Ishikawa (cell line): ENCODE measurements at regions not wholly inside any gene's neighbourhood (a gene's known extent, or its start where the extent isn't known, plus 50 kb on each side); places are given as distances from the start of the nearest gene placed in this dataset.

Experiments used
- CEBPB ChIP-seq: IDR thresholded peaks from 2 replicates; pipeline ENCODE4 v1.6.1; 2012
- CREB1 ChIP-seq: IDR thresholded peaks from 2 replicates; pipeline ENCODE4 v1.6.1; 2012; ENCODE audit warnings: low read depth
- EGR1 ChIP-seq: IDR thresholded peaks from 2 replicates; pipeline ENCODE4 v1.6.1; 2012
- EP300 ChIP-seq: IDR thresholded peaks from 2 replicates; pipeline ENCODE4 v1.6.1; 2012; ENCODE audit warnings: borderline replicate concordance
- FOXM1 ChIP-seq: IDR thresholded peaks from 2 replicates; pipeline ENCODE4 v1.6.1; 2012; ENCODE audit warnings: low read depth, borderline replicate concordance
- NFIC ChIP-seq: IDR thresholded peaks from 2 replicates; pipeline ENCODE4 v1.6.1; 2012
- RAD21 ChIP-seq: IDR thresholded peaks from 2 replicates; pipeline ENCODE4 v1.6.1; 2012; ENCODE audit warnings: low read depth
- TAF1 ChIP-seq: IDR thresholded peaks from 2 replicates; pipeline ENCODE4 v1.6.1; 2012; ENCODE audit warnings: low read depth, mild to moderate bottlenecking
- TCF12 ChIP-seq: IDR thresholded peaks from 2 replicates; pipeline ENCODE4 v1.6.1; 2012; ENCODE audit warnings: low read depth
- TEAD4 ChIP-seq: IDR thresholded peaks from 2 replicates; pipeline ENCODE4 v1.6.1; 2012
- YY1 ChIP-seq: IDR thresholded peaks from 2 replicates; pipeline ENCODE4 v1.6.1; 2012; ENCODE audit warnings: low read depth
- ZBTB7A ChIP-seq: IDR thresholded peaks from 2 replicates; pipeline ENCODE4 v1.6.1; 2012; ENCODE audit warnings: low read depth
- TF ChIP-seq, protein P1 (sequence below): IDR thresholded peaks from 2 replicates; pipeline ENCODE4 v1.6.1; 2012
- TF ChIP-seq, protein P2 (sequence below): IDR thresholded peaks from 2 replicates; pipeline ENCODE4 v1.6.1; 2012; ENCODE audit warnings: low read depth, mild to moderate bottlenecking
- TF ChIP-seq, protein P3 (sequence below): IDR thresholded peaks from 2 replicates; pipeline ENCODE4 v1.6.1; 2012

DNA sequence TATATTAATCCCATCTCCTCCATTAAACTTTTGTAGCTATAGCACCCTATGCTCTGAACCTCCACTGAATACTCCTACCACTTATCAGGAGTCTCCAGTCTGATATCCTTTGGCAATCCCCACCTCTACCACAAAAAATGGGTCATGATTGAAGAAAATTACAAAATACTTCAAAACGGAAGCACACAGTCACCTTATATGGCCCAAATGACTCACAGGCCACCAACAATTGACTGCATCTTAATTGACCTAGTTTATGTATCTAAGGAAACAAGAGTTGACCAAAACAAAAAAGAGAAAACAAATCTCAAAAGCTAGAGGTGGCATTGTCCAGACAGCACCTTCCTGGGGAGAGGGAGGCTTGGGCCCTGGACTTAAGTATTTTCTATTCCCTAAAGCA lies 120.0 kb upstream of the DIAPH2 start:
- TF ChIP-seq TEAD4 (no peak), FOXM1 (no peak), ZBTB7A (no peak), EP300 (no peak), CREB1 (no peak), RAD21 (no peak), TCF12 (no peak), NFIC (no peak), TAF1 (no peak), EGR1 (no peak), CEBPB (no peak)
- TF ChIP-seq, protein P1, sequence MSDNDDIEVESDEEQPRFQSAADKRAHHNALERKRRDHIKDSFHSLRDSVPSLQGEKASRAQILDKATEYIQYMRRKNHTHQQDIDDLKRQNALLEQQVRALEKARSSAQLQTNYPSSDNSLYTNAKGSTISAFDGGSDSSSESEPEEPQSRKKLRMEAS: no peak

DNA sequence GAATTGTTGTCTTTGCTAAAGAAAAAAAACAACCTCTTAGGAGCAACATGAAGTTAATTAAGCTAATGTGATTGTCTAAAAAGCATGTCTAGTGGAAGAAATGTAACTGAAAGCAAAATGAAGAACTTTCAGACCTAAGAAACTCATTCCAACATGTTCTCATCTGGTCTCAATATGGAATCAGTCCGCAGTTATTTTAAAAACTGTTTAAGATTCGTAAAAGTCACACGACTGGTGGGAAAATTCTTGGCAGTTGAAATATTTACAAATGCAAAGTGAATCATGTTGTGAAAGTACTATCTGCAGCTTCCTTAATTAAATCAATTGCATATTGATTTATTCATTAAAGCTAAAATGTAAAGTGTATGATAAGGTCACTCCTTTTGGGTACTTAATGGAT lies 117.8 kb upstream of the DIAPH2 start:
- TF ChIP-seq, protein P2, sequence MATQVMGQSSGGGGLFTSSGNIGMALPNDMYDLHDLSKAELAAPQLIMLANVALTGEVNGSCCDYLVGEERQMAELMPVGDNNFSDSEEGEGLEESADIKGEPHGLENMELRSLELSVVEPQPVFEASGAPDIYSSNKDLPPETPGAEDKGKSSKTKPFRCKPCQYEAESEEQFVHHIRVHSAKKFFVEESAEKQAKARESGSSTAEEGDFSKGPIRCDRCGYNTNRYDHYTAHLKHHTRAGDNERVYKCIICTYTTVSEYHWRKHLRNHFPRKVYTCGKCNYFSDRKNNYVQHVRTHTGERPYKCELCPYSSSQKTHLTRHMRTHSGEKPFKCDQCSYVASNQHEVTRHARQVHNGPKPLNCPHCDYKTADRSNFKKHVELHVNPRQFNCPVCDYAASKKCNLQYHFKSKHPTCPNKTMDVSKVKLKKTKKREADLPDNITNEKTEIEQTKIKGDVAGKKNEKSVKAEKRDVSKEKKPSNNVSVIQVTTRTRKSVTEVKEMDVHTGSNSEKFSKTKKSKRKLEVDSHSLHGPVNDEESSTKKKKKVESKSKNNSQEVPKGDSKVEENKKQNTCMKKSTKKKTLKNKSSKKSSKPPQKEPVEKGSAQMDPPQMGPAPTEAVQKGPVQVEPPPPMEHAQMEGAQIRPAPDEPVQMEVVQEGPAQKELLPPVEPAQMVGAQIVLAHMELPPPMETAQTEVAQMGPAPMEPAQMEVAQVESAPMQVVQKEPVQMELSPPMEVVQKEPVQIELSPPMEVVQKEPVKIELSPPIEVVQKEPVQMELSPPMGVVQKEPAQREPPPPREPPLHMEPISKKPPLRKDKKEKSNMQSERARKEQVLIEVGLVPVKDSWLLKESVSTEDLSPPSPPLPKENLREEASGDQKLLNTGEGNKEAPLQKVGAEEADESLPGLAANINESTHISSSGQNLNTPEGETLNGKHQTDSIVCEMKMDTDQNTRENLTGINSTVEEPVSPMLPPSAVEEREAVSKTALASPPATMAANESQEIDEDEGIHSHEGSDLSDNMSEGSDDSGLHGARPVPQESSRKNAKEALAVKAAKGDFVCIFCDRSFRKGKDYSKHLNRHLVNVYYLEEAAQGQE: no peak
- TF ChIP-seq CEBPB (no peak), FOXM1 (no peak), TEAD4 (no peak), TCF12 (no peak), EP300 (no peak), EGR1 (no peak), NFIC (no peak)
- TF ChIP-seq, protein P1: no peak
- TF ChIP-seq, protein P3, sequence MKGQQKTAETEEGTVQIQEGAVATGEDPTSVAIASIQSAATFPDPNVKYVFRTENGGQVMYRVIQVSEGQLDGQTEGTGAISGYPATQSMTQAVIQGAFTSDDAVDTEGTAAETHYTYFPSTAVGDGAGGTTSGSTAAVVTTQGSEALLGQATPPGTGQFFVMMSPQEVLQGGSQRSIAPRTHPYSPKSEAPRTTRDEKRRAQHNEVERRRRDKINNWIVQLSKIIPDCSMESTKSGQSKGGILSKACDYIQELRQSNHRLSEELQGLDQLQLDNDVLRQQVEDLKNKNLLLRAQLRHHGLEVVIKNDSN: no peak

DNA sequence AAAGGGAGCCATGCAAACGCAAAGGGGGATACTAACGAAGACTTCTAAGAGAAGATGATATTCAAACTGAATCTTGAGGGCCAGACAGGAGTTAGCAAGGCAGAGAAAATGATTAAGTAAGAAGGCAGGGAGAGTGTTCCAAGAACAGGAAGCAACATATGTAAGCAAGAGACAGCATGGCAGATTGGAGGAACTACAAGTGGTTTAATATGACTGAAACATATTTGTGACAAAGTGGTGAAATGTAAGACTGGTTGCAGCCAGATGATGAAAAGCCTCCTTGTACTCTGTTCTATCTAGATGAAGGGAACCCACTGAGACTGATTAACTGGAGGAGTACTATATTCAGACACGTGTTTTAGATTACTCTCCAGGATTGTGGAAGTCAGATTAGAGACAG lies 116.6 kb upstream of the DIAPH2 start:
- TF ChIP-seq CREB1: no peak
- TF ChIP-seq CEBPB: no peak
- TF ChIP-seq YY1: no peak
- TF ChIP-seq RAD21: no peak
- TF ChIP-seq, protein P1: no peak
- TF ChIP-seq, protein P3: no peak
- TF ChIP-seq EP300: no peak
- no peak for TF ChIP-seq FOXM1
- no peak for TF ChIP-seq EGR1
- TF ChIP-seq, protein P2: no peak
- TF ChIP-seq TEAD4: no peak
- TF ChIP-seq TAF1: no peak
- no peak for TF ChIP-seq TCF12
- no peak for TF ChIP-seq ZBTB7A
- no peak for TF ChIP-seq NFIC

DNA sequence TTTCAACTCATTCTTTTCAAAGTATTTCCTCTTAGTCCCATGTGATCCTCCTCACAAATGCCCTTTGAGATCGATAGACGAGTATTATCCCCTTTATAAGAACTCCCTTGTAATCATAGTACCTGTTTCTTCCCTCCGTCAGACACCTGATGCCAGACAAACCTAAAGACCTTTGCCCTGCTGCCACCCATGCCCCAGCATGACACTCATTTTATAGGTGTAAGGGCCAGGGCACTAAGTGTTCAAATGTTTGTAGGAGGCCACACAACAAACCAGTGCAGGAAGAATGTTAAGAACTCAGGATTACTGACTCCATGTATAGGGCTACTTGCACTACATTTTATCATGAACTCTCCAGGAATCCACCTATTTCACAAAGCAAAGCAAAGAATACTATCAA lies 115.6 kb upstream of the DIAPH2 start:
- TF ChIP-seq NFIC: no peak
- no peak for TF ChIP-seq ZBTB7A
- no peak for TF ChIP-seq TEAD4
- no peak for TF ChIP-seq TCF12
- no peak for TF ChIP-seq CREB1
- no peak for TF ChIP-seq YY1
- TF ChIP-seq, protein P3: no peak
- TF ChIP-seq, protein P1: no peak
- no peak for TF ChIP-seq EP300
- no peak for TF ChIP-seq FOXM1
- TF ChIP-seq TAF1: no peak
- TF ChIP-seq, protein P2: no peak
- no peak for TF ChIP-seq CEBPB
- no peak for TF ChIP-seq RAD21
- TF ChIP-seq EGR1: no peak
